ENCODE measurements at regions not wholly inside any gene's neighbourhood (a gene's known extent, or its start where the extent isn't known, plus 50 kb on each side); places are given as distances from the start of the nearest gene placed in this dataset.

GRCh38 chr15:70558406-70559264 lies 204.7 kb downstream of the UACA start:
- Histone ChIP-seq H3K27ac (ENCODE audit: low read depth, low read length) (no peak overlapping the region), H3K4me3 (ENCODE audit: low read length in 3 of 3) (peak overlapping the region; percentile 35 to 70 (median 42)), H3K27me3 (ENCODE audit: control insufficient read depth in 3 of 3, insufficient read depth in 3 of 3, low read length in 3 of 3) (no peaks in the 10 kb centered on the region), H3K4me1 (ENCODE audit: control insufficient read depth in 3 of 3, insufficient read depth in 3 of 3, low read length in 3 of 3) (peaks cover 20 to 30% (median 24%) of the 10 kb centered on the region in 3 donors), H3K36me3 (ENCODE audit: control insufficient read depth in 3 of 3, insufficient read depth in 3 of 3, low read length in 3 of 3) (no peaks in the 10 kb centered on the region), H3K9me3 (ENCODE audit: control insufficient read depth in 3 of 3, low read length in 3 of 3) (no peaks in the 10 kb centered on the region), H3K9ac (ENCODE audit: low read depth in 1 of 3, low read length in 3 of 3) (peak overlapping the region in 1 of 3 donors; percentile 69)

GRCh38 chr15:70557521-70558258 lies 205.7 kb downstream of the UACA start:
- no peaks in the 10 kb centered on the region for H3K27me3 ChIP-seq (ENCODE audit: control insufficient read depth in 3 of 3, insufficient read depth in 3 of 3, low read length in 3 of 3)
- no peaks in the 10 kb centered on the region for H3K36me3 ChIP-seq (ENCODE audit: control insufficient read depth in 3 of 3, insufficient read depth in 3 of 3, low read length in 3 of 3)
- H3K4me3 ChIP-seq (ENCODE audit: low read length in 3 of 3) = no peak overlapping the region
- no peak overlapping the region for H3K9ac ChIP-seq (ENCODE audit: low read depth in 1 of 3, low read length in 3 of 3)
- no peak overlapping the region for H3K27ac ChIP-seq (ENCODE audit: low read depth, low read length)
- H3K9me3 ChIP-seq (ENCODE audit: control insufficient read depth in 3 of 3, low read length in 3 of 3) = no peaks in the 10 kb centered on the region
- peaks cover 20 to 30% (median 24%) of the 10 kb centered on the region in 3 donors for H3K4me1 ChIP-seq (ENCODE audit: control insufficient read depth in 3 of 3, insufficient read depth in 3 of 3, low read length in 3 of 3)

- Histone ChIP-seq H3K4me1 (ENCODE audit: control insufficient read depth in 3 of 3, insufficient read depth in 3 of 3, low read length in 3 of 3) (peaks cover 20 to 30% (median 24%) of the 10 kb centered on the region in 3 donors), H3K4me3 (ENCODE audit: low read length in 3 of 3) (no peak overlapping the region), H3K36me3 (ENCODE audit: control insufficient read depth in 3 of 3, insufficient read depth in 3 of 3, low read length in 3 of 3) (no peaks in the 10 kb centered on the region), H3K27ac (ENCODE audit: low read depth, low read length) (no peak overlapping the region), H3K9ac (ENCODE audit: low read depth in 1 of 3, low read length in 3 of 3) (no peak overlapping the region), H3K9me3 (ENCODE audit: control insufficient read depth in 3 of 3, low read length in 3 of 3) (no peaks in the 10 kb centered on the region), H3K27me3 (ENCODE audit: control insufficient read depth in 3 of 3, insufficient read depth in 3 of 3, low read length in 3 of 3) (no peaks in the 10 kb centered on the region)
These were observed 206.6 kb downstream of the UACA start for GRCh38 chr15:70556779-70557178.

GRCh38 chr15:70556151-70556741 lies 207.1 kb downstream of the UACA start:
- Histone ChIP-seq H3K4me1 (ENCODE audit: control insufficient read depth in 3 of 3, insufficient read depth in 3 of 3, low read length in 3 of 3) (peaks cover 20 to 30% (median 24%) of the 10 kb centered on the region in 3 donors), H3K9ac (ENCODE audit: low read depth in 1 of 3, low read length in 3 of 3) (no peak overlapping the region), H3K9me3 (ENCODE audit: control insufficient read depth in 3 of 3, low read length in 3 of 3) (no peaks in the 10 kb centered on the region), H3K36me3 (ENCODE audit: control insufficient read depth in 3 of 3, insufficient read depth in 3 of 3, low read length in 3 of 3) (no peaks in the 10 kb centered on the region), H3K27me3 (ENCODE audit: control insufficient read depth in 3 of 3, insufficient read depth in 3 of 3, low read length in 3 of 3) (no peaks in the 10 kb centered on the region), H3K27ac (ENCODE audit: low read depth, low read length) (no peak overlapping the region), H3K4me3 (ENCODE audit: low read length in 3 of 3) (no peak overlapping the region)

GRCh38 chr15:70555713-70556112 lies 207.6 kb downstream of the UACA start:
- Histone ChIP-seq H3K9me3 (ENCODE audit: control insufficient read depth in 3 of 3, low read length in 3 of 3) (no peaks in the 10 kb centered on the region), H3K9ac (ENCODE audit: low read depth in 1 of 3, low read length in 3 of 3) (no peak overlapping the region), H3K4me3 (ENCODE audit: low read length in 3 of 3) (no peak overlapping the region), H3K36me3 (ENCODE audit: control insufficient read depth in 3 of 3, insufficient read depth in 3 of 3, low read length in 3 of 3) (no peaks in the 10 kb centered on the region), H3K27ac (ENCODE audit: low read depth, low read length) (no peak overlapping the region), H3K27me3 (ENCODE audit: control insufficient read depth in 3 of 3, insufficient read depth in 3 of 3, low read length in 3 of 3) (no peaks in the 10 kb centered on the region), H3K4me1 (ENCODE audit: control insufficient read depth in 3 of 3, insufficient read depth in 3 of 3, low read length in 3 of 3) (peaks cover 20 to 30% (median 24%) of the 10 kb centered on the region in 3 donors)

GRCh38 chr15:70547846-70548487 lies 215.4 kb downstream of the UACA start:
- H3K27me3 ChIP-seq (ENCODE audit: control insufficient read depth in 3 of 3, insufficient read depth in 3 of 3, low read length in 3 of 3) = no peaks in the 10 kb centered on the region
- H3K9me3 ChIP-seq (ENCODE audit: control insufficient read depth in 3 of 3, low read length in 3 of 3) = no peaks in the 10 kb centered on the region
- H3K9ac ChIP-seq (ENCODE audit: low read depth in 1 of 3, low read length in 3 of 3) = no peak overlapping the region
- H3K36me3 ChIP-seq (ENCODE audit: control insufficient read depth in 3 of 3, insufficient read depth in 3 of 3, low read length in 3 of 3) = no peaks in the 10 kb centered on the region
- no peak overlapping the region for H3K27ac ChIP-seq (ENCODE audit: low read depth, low read length)
- no peak overlapping the region for H3K4me3 ChIP-seq (ENCODE audit: low read length in 3 of 3)
- no peaks in the 10 kb centered on the region for H3K4me1 ChIP-seq (ENCODE audit: control insufficient read depth in 3 of 3, insufficient read depth in 3 of 3, low read length in 3 of 3)

- H3K27me3 ChIP-seq (ENCODE audit: control insufficient read depth in 3 of 3, insufficient read depth in 3 of 3, low read length in 3 of 3) = peaks cover 0 to 5% (median 0%) of the 10 kb centered on the region in 3 donors
- no peaks in the 10 kb centered on the region for H3K36me3 ChIP-seq (ENCODE audit: control insufficient read depth in 3 of 3, insufficient read depth in 3 of 3, low read length in 3 of 3)
- H3K4me3 ChIP-seq (ENCODE audit: low read length in 3 of 3) = no peak overlapping the region
- no peak overlapping the region for H3K9ac ChIP-seq (ENCODE audit: low read depth in 1 of 3, low read length in 3 of 3)
- no peak overlapping the region for H3K27ac ChIP-seq (ENCODE audit: low read depth, low read length)
- no peaks in the 10 kb centered on the region for H3K4me1 ChIP-seq (ENCODE audit: control insufficient read depth in 3 of 3, insufficient read depth in 3 of 3, low read length in 3 of 3)
- H3K9me3 ChIP-seq (ENCODE audit: control insufficient read depth in 3 of 3, low read length in 3 of 3) = no peaks in the 10 kb centered on the region
These were observed 217.8 kb downstream of the UACA start for GRCh38 chr15:70545526-70545925.

- Histone ChIP-seq H3K4me1 (ENCODE audit: control insufficient read depth in 3 of 3, insufficient read depth in 3 of 3, low read length in 3 of 3) (no peaks in the 10 kb centered on the region), H3K27me3 (ENCODE audit: control insufficient read depth in 3 of 3, insufficient read depth in 3 of 3, low read length in 3 of 3) (peaks cover 0 to 17% (median 8%) of the 10 kb centered on the region in 3 donors), H3K27ac (ENCODE audit: low read depth, low read length) (no peak overlapping the region), H3K4me3 (ENCODE audit: low read length in 3 of 3) (no peak overlapping the region), H3K9me3 (ENCODE audit: control insufficient read depth in 3 of 3, low read length in 3 of 3) (no peaks in the 10 kb centered on the region), H3K36me3 (ENCODE audit: control insufficient read depth in 3 of 3, insufficient read depth in 3 of 3, low read length in 3 of 3) (no peaks in the 10 kb centered on the region), H3K9ac (ENCODE audit: low read depth in 1 of 3, low read length in 3 of 3) (no peak overlapping the region)
These were observed 221.8 kb downstream of the UACA start for GRCh38 chr15:70541511-70541910.

- H3K36me3 ChIP-seq (ENCODE audit: control insufficient read depth in 3 of 3, insufficient read depth in 3 of 3, low read length in 3 of 3) = no peaks in the 10 kb centered on the region
- H3K9me3 ChIP-seq (ENCODE audit: control insufficient read depth in 3 of 3, low read length in 3 of 3) = no peaks in the 10 kb centered on the region
- H3K27me3 ChIP-seq (ENCODE audit: control insufficient read depth in 3 of 3, insufficient read depth in 3 of 3, low read length in 3 of 3) = peaks cover 0 to 20% (median 13%) of the 10 kb centered on the region in 3 donors
- H3K9ac ChIP-seq (ENCODE audit: low read depth in 1 of 3, low read length in 3 of 3) = no peak overlapping the region
- no peaks in the 10 kb centered on the region for H3K4me1 ChIP-seq (ENCODE audit: control insufficient read depth in 3 of 3, insufficient read depth in 3 of 3, low read length in 3 of 3)
- H3K27ac ChIP-seq (ENCODE audit: low read depth, low read length) = no peak overlapping the region
- H3K4me3 ChIP-seq (ENCODE audit: low read length in 3 of 3) = no peak overlapping the region
These were observed 223.3 kb downstream of the UACA start for GRCh38 chr15:70539912-70540530.

Measured in skeletal muscle tissue (tissue), 3 donors.